H1 (cell line): ENCODE measurements at regions not wholly inside any gene's neighbourhood (a gene's known extent, or its start where the extent isn't known, plus 50 kb on each side); places are given as distances from the start of the nearest gene placed in this dataset.
A peak's percentile ranks its signal among the peaks of the same experiment; 100 is the strongest.

Experiments used
- CTCF ChIA-PET: fragments of 300-600 bp; sonication (Branson Sonifier 250); formaldehyde crosslinking; loops from one replicate; lab custom pipeline; 2021; ENCODE audit not compliant: partially characterized antibody; lab: Charles Lee
- POLR2A ChIA-PET: fragments of 300-600 bp; sonication (Branson Sonifier 250); formaldehyde crosslinking; loops from one replicate; lab custom pipeline; 2021; ENCODE audit warnings: inconsistent platforms; ENCODE audit not compliant: partially characterized antibody; lab: Charles Lee
- DNase-seq, 2 experiments: peaks; one replicate each; pipeline versions ENCODE4 v3.0.0 to v3.0.0-alpha.2; 2010 to 2022; ENCODE audit warnings: low spot score in 2 of 2, low read depth in 1 of 2, mixed read lengths in 1 of 2
- FAIRE-seq: peaks from 2 replicates; lab custom pipeline; 2011; peaks lifted over from hg19 to GRCh38; lab: Jason Lieb, UNC
- H2AFZ ChIP-seq: 2 replicates; pipeline ENCODE4 v1.8.1; 2012; ENCODE audit warnings: low read length, inconsistent platforms
- H2AK5ac ChIP-seq: 2 replicates; pipeline ENCODE4 v1.6.1; 2013; ENCODE audit warnings: low read depth, low read length
- H2BK120ac ChIP-seq: replicated peaks from 2 replicates; pipeline ENCODE3; 2013; ENCODE audit warnings: low read depth, low read length, inconsistent platforms
- H2BK12ac ChIP-seq: 2 replicates; pipeline ENCODE4 v1.6.1; 2013; ENCODE audit warnings: low read depth, low read length
- H2BK15ac ChIP-seq: 2 replicates; pipeline ENCODE4 v1.6.1; 2013; ENCODE audit warnings: low read length
- H2BK20ac ChIP-seq: 2 replicates; pipeline ENCODE4 v1.6.1; 2013; ENCODE audit warnings: low read length
- H2BK5ac ChIP-seq: 2 replicates; pipeline ENCODE4 v1.6.1; 2013; ENCODE audit warnings: low read depth, low read length
- H3K14ac ChIP-seq: 2 replicates; pipeline ENCODE4 v1.6.1; 2013; ENCODE audit warnings: inconsistent platforms; ENCODE audit not compliant: insufficient read length
- H3K18ac ChIP-seq: 2 replicates; pipeline ENCODE4 v1.6.1; 2013; ENCODE audit warnings: low read length; ENCODE audit errors: extremely low read depth
- H3K23ac ChIP-seq: 2 replicates; pipeline ENCODE4 v1.6.1; 2013; ENCODE audit warnings: inconsistent platforms; ENCODE audit not compliant: insufficient read length
- H3K23me2 ChIP-seq: 2 replicates; pipeline ENCODE4 v1.6.1; 2013; ENCODE audit warnings: low read depth, low read length
- H3K27ac ChIP-seq: 2 replicates; pipeline ENCODE4 v1.6.1; 2011; ENCODE audit warnings: low read depth, low read length, inconsistent platforms
- H3K27me3 ChIP-seq, 4 experiments: replicated peaks in 1 of 4; 1 replicate in 1 of 4; 2 replicates in 3 of 4; pipeline versions ENCODE4 v1.6.1 to v1.8.1; 2011 to 2013; ENCODE audit warnings: low read length in 3 of 4, mild to moderate bottlenecking in 3 of 4, inconsistent platforms in 2 of 4, mixed read lengths in 2 of 4, moderate library complexity in 1 of 4; ENCODE audit not compliant: control insufficient read depth in 3 of 4, insufficient read depth in 3 of 4; ENCODE audit errors: extremely low read depth in 1 of 4
- H3K36me3 ChIP-seq, 4 experiments: 2 replicates each; pipeline versions ENCODE4 v1.6.1 to v1.8.1; 2011 to 2013; ENCODE audit warnings: mild to moderate bottlenecking in 4 of 4, low read length in 3 of 4, moderate library complexity in 2 of 4, control low read depth in 1 of 4, inconsistent platforms in 1 of 4; ENCODE audit not compliant: insufficient read depth in 4 of 4, control insufficient read depth in 2 of 4
- H3K4ac ChIP-seq: replicated peaks from 2 replicates; pipeline ENCODE3; 2013; ENCODE audit warnings: low read length, low read depth, mixed read lengths, inconsistent platforms; ENCODE audit not compliant: insufficient read length
- H3K4me1 ChIP-seq, 4 experiments: replicated peaks in 1 of 4; 1 replicate in 1 of 4; 2 replicates in 3 of 4; pipeline versions ENCODE4 v1.6.1 to v1.8.1; 2011 to 2013; ENCODE audit warnings: low read length in 3 of 4, inconsistent platforms in 2 of 4, mixed read lengths in 1 of 4; ENCODE audit not compliant: insufficient read depth in 4 of 4, control insufficient read depth in 3 of 4
- H3K4me2 ChIP-seq, 2 experiments: 2 replicates each; pipeline versions ENCODE4 v1.6.1 to v1.8.1; 2011 to 2013; ENCODE audit warnings: low read depth in 2 of 2, low read length in 2 of 2, control low read depth in 1 of 2, inconsistent platforms in 1 of 2, mild to moderate bottlenecking in 1 of 2; ENCODE audit not compliant: insufficient read depth in 1 of 2
- H3K4me3 ChIP-seq, 4 experiments: fragments of 200-600, 300-600 bp in 1 of 4; sonication (generic), shearing (Covaris generic), sonication (Bioruptor Twin) in 1 of 4; 2 replicates each; pipeline versions ENCODE4 v1.5.1 to v1.8.1; 2011 to 2016; ENCODE audit warnings: low read length in 4 of 4, low read depth in 3 of 4, control low read depth in 2 of 4, inconsistent platforms in 2 of 4, mild to moderate bottlenecking in 2 of 4, mixed read lengths in 1 of 4, moderate library complexity in 1 of 4; ENCODE audit not compliant: insufficient read depth in 2 of 4; ENCODE audit errors: extremely low read depth in 1 of 4
- H3K56ac ChIP-seq: replicated peaks from 2 replicates; pipeline ENCODE3; 2013; ENCODE audit warnings: low read depth, mild to moderate bottlenecking, mixed read lengths, low read length, inconsistent platforms; ENCODE audit not compliant: insufficient read length
- H3K79me1 ChIP-seq: 2 replicates; pipeline ENCODE4 v1.6.1; 2013; ENCODE audit warnings: low read depth, low read length, control low read depth
- H3K79me2 ChIP-seq, 2 experiments: 2 replicates each; pipeline versions ENCODE4 v1.6.1 to v1.8.1; 2012 to 2013; ENCODE audit warnings: low read length in 2 of 2, mild to moderate bottlenecking in 2 of 2, inconsistent platforms in 1 of 2; ENCODE audit not compliant: insufficient read depth in 2 of 2, control insufficient read depth in 1 of 2
- H3K9ac ChIP-seq, 4 experiments: replicated peaks in 1 of 4; 1 replicate in 1 of 4; 2 replicates in 3 of 4; pipeline versions ENCODE4 v1.6.1 to v1.8.1; 2011 to 2013; ENCODE audit warnings: low read depth in 3 of 4, low read length in 3 of 4, control low read depth in 2 of 4, mild to moderate bottlenecking in 2 of 4, moderate library complexity in 2 of 4, inconsistent platforms in 1 of 4; ENCODE audit errors: extremely low read depth in 1 of 4
- H3K9me3 ChIP-seq, 2 experiments: 2 replicates each; pipeline versions ENCODE4 v1.6.1 to v1.8.1; 2012 to 2013; ENCODE audit warnings: mild to moderate bottlenecking in 2 of 2, moderate library complexity in 2 of 2, control low read depth in 1 of 2, inconsistent platforms in 1 of 2, low read depth in 1 of 2, low read length in 1 of 2, mixed read lengths in 1 of 2; ENCODE audit not compliant: insufficient read depth in 2 of 2
- H4K20me1 ChIP-seq, 2 experiments: replicated peaks in 1 of 2; 2 replicates each; pipeline versions ENCODE3 to v1.8.1; 2011 to 2013; ENCODE audit warnings: inconsistent platforms in 2 of 2, low read length in 2 of 2, mild to moderate bottlenecking in 1 of 2; ENCODE audit not compliant: insufficient read depth in 2 of 2, control insufficient read depth in 1 of 2
- H4K5ac ChIP-seq: 2 replicates; pipeline ENCODE4 v1.6.1; 2013; ENCODE audit warnings: low read length, low read depth, mixed read lengths, inconsistent platforms; ENCODE audit not compliant: insufficient read length
- H4K8ac ChIP-seq: 2 replicates; pipeline ENCODE4 v1.8.0; 2013; ENCODE audit warnings: mild to moderate bottlenecking, moderate library complexity, low read length, inconsistent platforms; ENCODE audit not compliant: insufficient read depth; ENCODE audit errors: extremely low read depth
- H4K91ac ChIP-seq: replicated peaks from 2 replicates; pipeline ENCODE3; 2013; ENCODE audit warnings: low read length, mixed read lengths, inconsistent platforms; ENCODE audit not compliant: insufficient read length
- ATF2 ChIP-seq: IDR thresholded peaks from 2 replicates; pipeline ENCODE4 v1.6.1; 2012; ENCODE audit warnings: low read length, inconsistent platforms
- CEBPB ChIP-seq: IDR thresholded peaks from 2 replicates; pipeline ENCODE4 v1.6.1; 2012; ENCODE audit warnings: low read depth, low read length
- EGR1 ChIP-seq: IDR thresholded peaks from 2 replicates; pipeline ENCODE4 v1.6.1; 2011; ENCODE audit warnings: low read depth, low read length, borderline replicate concordance
- GABPA ChIP-seq: IDR thresholded peaks from 2 replicates; pipeline ENCODE4 v1.6.1; 2011; ENCODE audit warnings: mild to moderate bottlenecking, low read length, moderate library complexity, borderline replicate concordance; ENCODE audit not compliant: insufficient read depth
- MAX ChIP-seq: IDR thresholded peaks from 2 replicates; pipeline ENCODE4 v1.6.1; 2012; ENCODE audit warnings: inconsistent platforms
- NANOG ChIP-seq: IDR thresholded peaks from 2 replicates; pipeline ENCODE4 v1.6.1; 2011; ENCODE audit warnings: low read length, low read depth, mild to moderate bottlenecking, inconsistent platforms; ENCODE audit not compliant: insufficient read depth, poor library complexity, severe bottlenecking
- USF2 ChIP-seq: IDR thresholded peaks from 2 replicates; pipeline ENCODE4 v1.6.1; 2011; ENCODE audit warnings: low read length, improper control_type of control experiment
- ZNF274 ChIP-seq: IDR thresholded peaks from 2 replicates; pipeline ENCODE4 v1.7.0; 2012; ENCODE audit warnings: low read length, borderline replicate concordance; ENCODE audit errors: extremely low read depth
- WGBS, 2 experiments: shearing (Covaris generic) in 1 of 2; methylation state at CpG; one replicate each; pipeline versions ENCODE4 v1.1.6 to v1.1.7; 2013 to 2015; ENCODE audit warnings: low lambda C conversion rate in 2 of 2, mixed read lengths in 2 of 2, inconsistent platforms in 1 of 2, low coverage in 1 of 2, missing lambda C conversion rate in 1 of 2; ENCODE audit not compliant: insufficient replicate concordance in 2 of 2, insufficient coverage in 1 of 2, insufficient read length in 1 of 2; ENCODE audit errors: extremely low coverage in 1 of 2, missing lambda C conversion rate in 1 of 2; 5-methylcytosine and 5-hydroxymethylcytosine counted together

- Histone ChIP-seq H2AFZ (no peak overlapping the region), H2BK12ac (no peak overlapping the region), H4K8ac (no peak overlapping the region), H2BK120ac (no peak overlapping the region), H2AK5ac (no peak overlapping the region), H4K5ac (no peak overlapping the region), H4K20me1 (no peaks in the 10 kb centered on the region)
- 80% methylated on average over 7 of the region's 7 CpGs; no CpG with 5 or more reads in 1 of the 2 experiments for WGBS, 2 experiments
- no peak for TF ChIP-seq USF2
- no peak for TF ChIP-seq ATF2
- no peak for TF ChIP-seq CEBPB
- peak; percentile 43 for TF ChIP-seq NANOG
- no peak for TF ChIP-seq ZNF274
- no peak for TF ChIP-seq EGR1
- TF ChIP-seq MAX: no peak
- TF ChIP-seq GABPA: no peak
- TF ChIP-seq, all 59 proteins: peak for 1
- Histone ChIP-seq H3K9ac (no peak overlapping the region), H3K56ac (no peak overlapping the region), H3K14ac (no peak overlapping the region), H3K79me1 (no peaks in the 10 kb centered on the region), H3K23me2 (no peaks in the 10 kb centered on the region), H3K27ac (no peak overlapping the region), H3K27me3 (no peaks in the 10 kb centered on the region), H3K4me3 (no peak overlapping the region), H2BK5ac (no peak overlapping the region), H3K36me3 (no peaks in the 10 kb centered on the region), H3K23ac (no peak overlapping the region), H2BK20ac (no peak overlapping the region), H3K4me2 (no peak overlapping the region), H4K91ac (no peak overlapping the region), H3K4ac (no peak overlapping the region), H3K18ac (no peak overlapping the region), H3K4me1 (peaks cover 0 to 4% (median 0%) of the 10 kb centered on the region in 4 experiments; a peak in 2 of 7 replicates), H3K9me3 (peaks cover 25 to 33% of the 10 kb centered on the region in 2 experiments), H3K79me2 (no peaks in the 10 kb centered on the region), H2BK15ac (no peak overlapping the region)
- no peak for FAIRE-seq
- DNase-seq: no peak
- POLR2A ChIA-PET: interaction anchor here (0.6 kb wide), 1 partner anchor 104 kb away, joined by 3 read pairs; no protein-coding TSS in a partner anchor
- CTCF ChIA-PET: interaction anchor here (1.1 kb wide), 1 partner anchor 14 kb away, joined by 3 read pairs; no protein-coding TSS in a partner anchor
Measured at GRCh38 chr15:75140080-75140879, 61.4 kb upstream of the C15orf39 start.
